ENCODE measurements at regions not wholly inside any gene's neighbourhood (a gene's known extent, or its start where the extent isn't known, plus 50 kb on each side); places are given as distances from the start of the nearest gene placed in this dataset.
"Not testable (repeated sequence)": the region's sequence is repeated elsewhere in the genome, so short reads cannot be mapped to it uniquely, and the experiment has no call there.

DNA sequence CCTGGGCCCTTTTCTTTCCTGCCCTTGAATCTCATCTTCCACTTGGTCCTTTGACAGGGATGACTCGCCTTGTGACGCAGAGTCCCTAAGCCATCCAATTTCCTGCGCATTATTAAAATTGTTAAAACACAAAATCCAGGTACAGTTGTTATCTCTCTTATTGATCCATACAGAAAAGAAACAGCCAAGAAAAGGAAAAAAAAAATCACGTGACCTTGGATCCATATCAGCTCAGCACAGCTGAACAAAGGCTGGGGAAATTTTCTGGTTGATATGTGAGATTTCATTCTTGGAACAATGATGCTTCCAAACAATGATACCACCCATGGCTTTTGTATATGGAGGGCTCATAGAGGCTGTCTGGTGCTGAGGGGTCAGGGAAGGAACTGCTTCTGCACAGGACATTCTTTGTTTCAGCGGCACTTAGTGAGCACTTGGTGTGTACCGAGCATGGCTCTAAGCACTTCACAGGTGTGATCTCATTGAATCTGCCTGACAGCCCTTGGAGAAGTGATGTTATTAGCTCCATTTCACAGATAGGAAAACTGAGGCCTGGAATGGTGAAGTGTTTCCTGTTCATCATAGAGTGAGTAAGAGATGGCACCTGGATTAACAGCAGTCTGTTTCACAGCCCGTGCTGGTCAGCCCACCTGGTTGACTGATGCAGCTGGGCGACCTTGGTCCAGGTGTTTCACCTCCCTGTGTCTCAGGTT is 155.0 kb upstream of the SULF2 start:
- DNase-seq (ENCODE audit: low read depth), result no peak

GRCh38 chr20:47936612-47937011 is 151.3 kb upstream of the SULF2 start:
- DNase-seq (ENCODE audit: low read depth), result no peak

GRCh38 chr20:47934761-47935160 is 149.5 kb upstream of the SULF2 start:
- DNase-seq (ENCODE audit: low read depth), result no peak

- DNase-seq (ENCODE audit: low read depth), result no peak
Measured at GRCh38 chr20:47931443-47931842, 146.2 kb upstream of the SULF2 start.

- DNase-seq (ENCODE audit: low read depth), result no peak
Measured at GRCh38 chr20:47931002-47931401, 145.7 kb upstream of the SULF2 start.

GRCh38 chr20:47929368-47930115 is 144.3 kb upstream of the SULF2 start:
- no peak for DNase-seq (ENCODE audit: low read depth)

DNA sequence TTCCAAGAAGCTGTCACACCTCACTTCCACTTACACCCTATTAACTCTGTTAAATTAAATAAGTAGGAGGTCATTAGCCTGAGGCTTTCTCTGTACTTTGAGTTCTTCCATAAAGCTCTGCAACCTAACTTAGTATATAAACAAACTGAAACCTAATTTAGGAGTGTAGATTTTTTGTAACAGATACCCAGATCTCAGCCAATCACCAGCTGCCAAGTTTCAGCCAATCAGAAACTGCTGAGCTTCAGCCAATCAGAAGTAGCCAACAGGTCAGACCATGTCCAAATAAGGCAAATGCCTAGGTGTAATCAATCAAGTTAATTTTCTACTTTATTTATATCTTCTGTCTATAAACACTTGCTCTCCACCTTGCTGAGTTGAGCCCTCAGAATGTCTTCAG is 142.7 kb upstream of the SULF2 start:
- DNase-seq (ENCODE audit: low read depth), result no peak

GRCh38 chr20:47927385-47927851 is 142.1 kb upstream of the SULF2 start:
- DNase-seq (ENCODE audit: low read depth), result no peak

- no peak for DNase-seq (ENCODE audit: low read depth)
Measured at GRCh38 chr20:47926731-47927130, 141.4 kb upstream of the SULF2 start.

DNA sequence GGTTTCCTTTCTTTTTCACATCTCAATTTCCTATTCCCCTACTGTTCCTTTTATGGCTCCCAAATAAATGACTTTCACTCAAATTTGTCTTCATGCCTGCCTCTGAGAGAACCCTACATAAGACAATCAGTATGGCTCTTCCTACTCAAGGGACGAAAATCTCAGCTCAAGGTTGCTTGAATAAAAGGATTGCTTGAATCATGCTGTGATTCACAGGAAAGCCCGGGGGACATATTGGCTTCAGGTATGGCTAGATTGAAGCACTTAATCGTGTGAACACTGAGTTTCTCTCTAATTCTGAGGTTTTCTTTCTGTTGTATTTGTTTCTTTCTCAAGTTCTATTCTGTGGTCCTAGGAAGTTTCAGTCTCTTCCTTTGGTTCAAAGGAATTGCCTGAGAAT is 140.3 kb upstream of the SULF2 start:
- DNase-seq (ENCODE audit: low read depth), result no peak

DNA sequence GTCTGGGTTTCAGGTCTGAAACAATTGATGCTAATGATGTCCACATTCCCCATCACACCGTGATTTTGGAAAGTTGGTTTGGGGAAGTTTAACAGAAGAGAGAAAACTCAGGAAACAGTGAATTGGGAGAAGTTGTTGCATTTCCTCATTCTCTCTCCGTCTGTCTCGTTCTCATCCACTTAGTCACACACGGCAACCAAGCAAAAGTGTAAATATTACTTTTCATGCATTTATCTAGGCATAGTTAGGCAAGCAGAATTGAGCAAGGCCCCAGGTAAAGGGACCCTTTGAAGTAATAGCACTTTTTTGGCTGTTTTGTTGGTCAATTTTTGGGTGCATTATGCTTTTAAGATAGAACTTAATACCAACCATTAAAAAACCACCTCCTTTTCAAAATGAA is 137.0 kb upstream of the SULF2 start:
- DNase-seq (ENCODE audit: low read depth), result no peak

- DNase-seq (ENCODE audit: low read depth), result not testable (repeated sequence)
Measured at GRCh38 chr20:47921829-47922228, 136.5 kb upstream of the SULF2 start.

DNA sequence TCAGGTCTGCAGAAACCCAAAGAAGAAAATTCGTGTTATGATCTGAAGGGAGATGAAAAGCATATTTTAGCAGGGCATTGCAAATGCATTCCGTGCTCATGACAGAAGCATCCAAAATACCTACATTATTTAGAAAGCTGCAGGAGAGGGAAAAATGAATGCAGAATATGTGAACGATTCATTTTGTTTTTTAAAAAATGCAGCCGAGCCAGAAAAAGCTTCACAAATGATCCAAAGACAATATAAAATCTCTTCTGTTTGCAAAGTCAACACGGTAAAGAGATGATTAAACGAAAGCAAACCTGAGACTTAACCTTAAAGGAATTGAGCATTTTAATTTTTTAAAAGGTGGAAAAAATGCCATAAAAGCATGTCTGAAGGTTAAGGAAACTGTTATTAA is 136.1 kb upstream of the SULF2 start:
- no peak for DNase-seq (ENCODE audit: low read depth)

- no peak for DNase-seq (ENCODE audit: low read depth)
Measured at GRCh38 chr20:47917549-47918070, 132.3 kb upstream of the SULF2 start.

DNA sequence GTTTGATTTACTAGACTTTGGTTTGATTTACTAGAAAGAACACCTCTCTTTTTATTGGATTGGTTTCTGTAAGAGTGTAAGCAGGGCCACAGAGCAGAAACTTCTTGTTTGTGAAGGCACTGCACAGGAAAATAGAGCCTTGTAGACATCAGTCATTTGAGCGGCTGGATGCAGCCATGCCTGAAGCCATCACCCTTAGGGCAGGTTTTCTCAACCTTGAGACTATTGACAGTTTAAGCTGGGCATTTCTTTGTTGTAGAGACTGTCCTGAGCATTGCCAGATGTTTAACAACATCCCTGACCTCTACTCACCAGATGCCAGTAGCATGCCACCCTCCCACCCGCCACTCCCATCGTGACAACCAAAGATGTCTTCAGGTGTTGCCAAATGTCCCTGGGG is 130.2 kb upstream of the SULF2 start:
- DNase-seq (ENCODE audit: low read depth), result no peak

DNA sequence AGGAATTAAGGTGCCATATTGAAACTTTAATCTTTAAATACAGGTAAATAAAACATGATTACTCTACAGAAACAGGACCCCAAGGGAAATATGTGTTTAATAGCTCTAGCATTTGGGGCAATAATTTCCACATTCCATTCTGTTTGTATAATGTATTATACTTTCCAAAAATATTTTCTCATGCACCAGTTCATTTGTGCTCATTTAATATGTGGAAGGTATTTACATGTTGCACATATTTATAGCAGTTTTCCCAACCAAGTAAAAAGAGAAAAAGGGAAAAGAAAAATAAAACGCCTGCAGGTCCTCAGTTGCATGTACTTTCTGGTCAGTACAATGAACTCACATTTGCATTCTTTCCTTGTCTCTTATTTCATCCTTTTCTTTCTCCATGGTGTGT is 129.5 kb upstream of the SULF2 start:
- DNase-seq (ENCODE audit: low read depth), result no peak

GRCh38 chr20:47912786-47913501 is 127.7 kb upstream of the SULF2 start:
- not testable (repeated sequence) for DNase-seq (ENCODE audit: low read depth)

DNA sequence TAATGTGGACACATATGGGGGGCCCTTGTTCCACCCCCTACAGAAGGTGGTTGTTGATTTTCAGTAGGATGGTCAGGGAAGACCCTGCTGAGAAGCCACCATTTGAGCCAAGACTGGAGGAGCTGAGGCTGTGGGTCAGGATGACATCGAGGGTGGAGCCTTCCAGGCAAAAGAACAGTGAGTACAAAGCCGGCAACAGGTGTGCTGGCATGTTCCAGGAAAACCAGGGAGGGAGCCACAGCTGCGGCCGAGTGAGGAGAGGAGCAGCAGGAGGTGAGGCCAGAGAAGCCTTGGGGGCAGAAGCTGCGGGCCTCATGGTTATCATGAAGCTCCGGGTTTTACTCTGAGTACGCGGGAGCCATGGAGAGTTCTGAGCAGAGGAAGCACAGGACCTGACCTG is 126.9 kb upstream of the SULF2 start:
- not testable (repeated sequence) for DNase-seq (ENCODE audit: low read depth)

- not testable (repeated sequence) for DNase-seq (ENCODE audit: low read depth)
Measured at GRCh38 chr20:47909696-47910369, 124.6 kb upstream of the SULF2 start.

GRCh38 chr20:47908361-47909035 is 123.2 kb upstream of the SULF2 start:
- not testable (repeated sequence) for DNase-seq (ENCODE audit: low read depth)

DNA sequence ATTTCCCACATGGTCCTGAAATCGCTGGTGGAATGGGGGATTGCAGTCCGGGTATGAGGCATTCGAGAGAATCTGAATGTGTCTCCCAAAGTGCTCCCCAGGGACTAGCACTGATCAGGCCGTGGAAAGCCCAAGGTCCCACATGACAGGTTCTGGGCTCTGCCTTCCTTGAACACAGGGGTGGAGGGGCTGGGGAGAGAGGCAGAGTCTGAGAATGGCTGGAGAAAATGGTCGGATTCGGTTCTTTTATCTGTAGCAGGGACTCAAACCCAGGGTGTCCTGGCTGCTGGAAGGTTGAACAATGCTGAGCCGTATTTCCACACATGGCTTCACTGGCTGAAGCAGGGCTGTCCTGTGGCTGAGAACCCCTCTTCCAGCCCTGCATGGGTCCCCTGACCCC is 122.7 kb upstream of the SULF2 start:
- not testable (repeated sequence) for DNase-seq (ENCODE audit: low read depth)

All from forelimb muscle (tissue), 1 donor.